HepG2 (cell line): ENCODE measurements at regions not wholly inside any gene's neighbourhood (a gene's known extent, or its start where the extent isn't known, plus 50 kb on each side); places are given as distances from the start of the nearest gene placed in this dataset.

ENCODE experiments used
- ATAC-seq: fragments of 200-7000 bp; cut with Tn5 transposase; 3 replicates; pipeline ENCODE4 v1.9.1; 2020; ENCODE audit warnings: mild to moderate bottlenecking, moderate library complexity
- BruUV-seq: library from RNA; stranded (reverse); fragments of 400-500 nt; replicated peaks from 2 replicates; lab custom pipeline; 2021; lab: Mats Ljungman, UMichigan
- CTCF ChIA-PET: fragments of 300-600 bp; formaldehyde crosslinking; extraction: SDS; loops from one replicate; lab custom pipeline; 2021; ENCODE audit warnings: low total read pairs, inconsistent platforms, low intra/inter-chr PET ratio; lab: Yijun Ruan, JAX
- POLR2A ChIA-PET: fragments of 350-600 bp; sonication (Branson Sonifier 250); formaldehyde crosslinking; loops from one replicate; lab custom pipeline; 2020; ENCODE audit warnings: antibody characterized with exemption, inconsistent platforms; lab: Yijun Ruan, JAX
- DNase-seq: peaks from one replicate; pipeline ENCODE4 v3.0.0-alpha.2; 2015; ENCODE audit warnings: low spot score
- FAIRE-seq: peaks from 3 replicates; lab custom pipeline; 2011; peaks lifted over from hg19 to GRCh38; lab: Jason Lieb, UNC
- H2AFZ ChIP-seq: one replicate; pipeline ENCODE4 v1.6.1; 2011; ENCODE audit warnings: low read length, inconsistent platforms
- H3K27ac ChIP-seq: fragments of 300-600 bp; 3 replicates; pipeline ENCODE4 v1.8.0; 2011; ENCODE audit warnings: mixed run types, mild to moderate bottlenecking, mixed read lengths, low read length, inconsistent platforms; ENCODE audit not compliant: insufficient read depth; ENCODE audit errors: extremely low read length
- H3K27me3 ChIP-seq, 2 experiments: fragments of 200-600 bp in 1 of 2; 2 replicates in 1 of 2; 3 replicates in 1 of 2; pipeline versions ENCODE4 v1.6.0 to v1.8.0; 2011; ENCODE audit warnings: low read length in 2 of 2, mild to moderate bottlenecking in 2 of 2, moderate library complexity in 2 of 2, inconsistent platforms in 1 of 2; ENCODE audit not compliant: insufficient read depth in 2 of 2, control insufficient read depth in 1 of 2
- H3K36me3 ChIP-seq, 2 experiments: fragments of 200-600 bp in 1 of 2; replicated peaks in 1 of 2; 2 replicates in 1 of 2; 3 replicates in 1 of 2; pipeline versions ENCODE4 v1.5.1 to v1.8.0; 2011; ENCODE audit warnings: low read length in 2 of 2, inconsistent platforms in 1 of 2; ENCODE audit not compliant: insufficient read depth in 2 of 2, control insufficient read depth in 1 of 2
- H3K4me1 ChIP-seq: 2 replicates; pipeline ENCODE4 v1.5.1; 2012; ENCODE audit warnings: low read length, inconsistent platforms; ENCODE audit not compliant: insufficient read depth
- H3K4me2 ChIP-seq: 2 replicates; pipeline ENCODE4 v1.6.0; 2011; ENCODE audit warnings: low read depth, low read length, inconsistent platforms
- H3K4me3 ChIP-seq, 3 experiments: fragments of 200-600 bp in 1 of 3; sonication (generic), shearing (Covaris generic) in 1 of 3; replicated peaks in 1 of 3; 2 replicates each; pipeline ENCODE4 v1.5.1; 2011 to 2016; ENCODE audit warnings: low read length in 3 of 3, inconsistent platforms in 2 of 3, low read depth in 2 of 3, mild to moderate bottlenecking in 2 of 3, control low read depth in 1 of 3, mixed read lengths in 1 of 3; ENCODE audit not compliant: insufficient read depth in 1 of 3
- H3K79me2 ChIP-seq: one replicate; pipeline ENCODE4 v1.6.1; 2011; ENCODE audit warnings: low read length, inconsistent platforms; ENCODE audit not compliant: insufficient read depth
- H3K9ac ChIP-seq: 2 replicates; pipeline ENCODE4 v1.6.0; 2011; ENCODE audit warnings: mild to moderate bottlenecking, low read depth, low read length, inconsistent platforms; ENCODE audit not compliant: insufficient read depth
- H3K9me3 ChIP-seq: 2 replicates; pipeline ENCODE4 v1.5.1; 2012; ENCODE audit warnings: mild to moderate bottlenecking, low read length
- H4K20me1 ChIP-seq: 2 replicates; pipeline ENCODE4 v1.6.0; 2011; ENCODE audit warnings: inconsistent platforms, mild to moderate bottlenecking, low read length, moderate library complexity; ENCODE audit not compliant: insufficient read depth
- EED ChIP-seq: sonication (generic); formaldehyde crosslinking; IDR thresholded peaks from 2 replicates; pipeline ENCODE4 v1.5.0; 2020; ENCODE audit warnings: mild to moderate bottlenecking, missing genetic modification reagents
- FOXM1 ChIP-seq: sonication (generic); formaldehyde crosslinking; IDR thresholded peaks from 2 replicates; pipeline ENCODE4 v1.5.0; 2020; ENCODE audit warnings: missing genetic modification reagents
- GATAD1 ChIP-seq: IDR thresholded peaks from 2 replicates; pipeline ENCODE4 v1.6.1; 2016; ENCODE audit warnings: missing genetic modification reagents, missing compliant biosample characterization
- KDM3A ChIP-seq: IDR thresholded peaks from 2 replicates; pipeline ENCODE4 v1.6.1; 2018; ENCODE audit warnings: low read depth, missing compliant biosample characterization
- MBD4 ChIP-seq: IDR thresholded peaks from 2 replicates; pipeline ENCODE4 v1.6.1; 2012; ENCODE audit warnings: low read length, inconsistent platforms, borderline replicate concordance
- PHF8 ChIP-seq: sonication (generic); formaldehyde crosslinking; IDR thresholded peaks from 2 replicates; pipeline ENCODE4 v1.5.0; 2020; ENCODE audit warnings: missing genetic modification reagents
- RARG ChIP-seq: sonication (generic); formaldehyde crosslinking; IDR thresholded peaks from 2 replicates; pipeline ENCODE4 v1.4.0; 2020; ENCODE audit warnings: low read depth, mild to moderate bottlenecking, missing genetic modification reagents
- RFX1 ChIP-seq: fragments of 450-650 bp; IDR thresholded peaks from 2 replicates; pipeline ENCODE4 v1.6.1; 2017
- RXRB ChIP-seq: IDR thresholded peaks from 2 replicates; pipeline ENCODE4 v1.6.1; 2016; ENCODE audit warnings: borderline replicate concordance, missing genetic modification reagents, missing compliant biosample characterization
- TAF15 ChIP-seq: fragments of 200-400 bp; formaldehyde crosslinking; IDR thresholded peaks from one replicate; pipeline ENCODE4 v1.6.1; 2018; ENCODE audit warnings: mild to moderate bottlenecking, low read depth, low read length; ENCODE audit not compliant: poor library complexity, severe bottlenecking
- TARDBP ChIP-seq: sonication (generic); formaldehyde crosslinking; IDR thresholded peaks from 2 replicates; pipeline ENCODE4 v1.8.0; 2022; ENCODE audit warnings: mild to moderate bottlenecking, missing genetic modification reagents
- TOPORS ChIP-seq: sonication (generic); formaldehyde crosslinking; IDR thresholded peaks from 2 replicates; pipeline ENCODE4 v1.8.0; 2023; ENCODE audit warnings: mild to moderate bottlenecking, missing genetic modification reagents
- ZFP62 ChIP-seq: sonication (generic); formaldehyde crosslinking; IDR thresholded peaks from 2 replicates; pipeline ENCODE4 v1.4.0; 2020; ENCODE audit warnings: missing genetic modification reagents
- ZNF441 ChIP-seq: sonication (generic); formaldehyde crosslinking; IDR thresholded peaks from 2 replicates; pipeline ENCODE4 v1.7.0; 2021; ENCODE audit warnings: missing genetic modification reagents, borderline replicate concordance
- ZNF629 ChIP-seq: sonication (generic); formaldehyde crosslinking; conservative IDR thresholded peaks from 2 replicates; pipeline ENCODE4 v1.5.0; 2020; ENCODE audit warnings: missing genetic modification reagents
- WGBS: methylation state at CpG from one replicate; pipeline ENCODE4 v1.1.6; 2017; ENCODE audit warnings: low lambda C conversion rate; 5-methylcytosine and 5-hydroxymethylcytosine counted together
- in situ Hi-C: cut with HindIII; loops from 2 replicates; pipeline ENCODE4 v1.10.0; 2017; ENCODE audit warnings: low pct_unique_long_range_greater_than_20kb; ENCODE audit not compliant: extremely low pct_ligation_motif_present
- intact Hi-C: fragments of 100-400 bp; cut with micrococcal nuclease; formaldehyde crosslinking; loops from one replicate; pipeline ENCODE4 v1.10.0; 2022; ENCODE audit not compliant: unreplicated experiment
- TF ChIP-seq, protein P1 (sequence below), 2 experiments: IDR thresholded peaks; 2 replicates each; pipeline ENCODE4 v1.6.1; 2011 to 2012; ENCODE audit warnings: low read length in 2 of 2, borderline replicate concordance in 1 of 2, low read depth in 1 of 2, mild to moderate bottlenecking in 1 of 2, moderate library complexity in 1 of 2
- TF ChIP-seq, protein P2 (sequence below): IDR thresholded peaks from 2 replicates; pipeline ENCODE4 v1.6.1; 2016; ENCODE audit warnings: control low read depth
- TF ChIP-seq, protein P3 (sequence below): sonication (generic); formaldehyde crosslinking; IDR thresholded peaks from 2 replicates; pipeline ENCODE4 v1.5.0; 2020; ENCODE audit warnings: mild to moderate bottlenecking, missing genetic modification reagents, moderate library complexity
- TF ChIP-seq, protein P4 (sequence below): sonication (generic); formaldehyde crosslinking; conservative IDR thresholded peaks from 2 replicates; pipeline ENCODE4 v1.8.0; 2022; ENCODE audit warnings: low read depth, missing genetic modification reagents

DNA sequence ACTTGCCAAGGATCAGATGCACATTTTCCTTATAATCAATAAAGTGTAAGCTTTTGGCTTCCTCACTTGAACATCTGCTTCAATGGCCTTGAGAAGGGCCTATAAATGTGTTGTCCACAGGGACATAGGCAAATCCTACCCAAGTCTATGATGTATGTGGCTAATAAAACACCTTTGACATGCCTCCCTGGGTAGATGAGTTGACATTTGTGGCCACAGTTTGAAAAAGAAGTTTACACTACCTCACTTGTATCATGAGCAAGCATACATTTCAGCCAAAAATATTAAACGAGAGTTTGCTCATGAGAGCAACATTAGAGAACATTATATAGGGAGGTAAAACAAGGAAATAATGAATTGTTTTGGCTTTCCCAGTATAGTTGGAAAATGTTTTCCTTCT, 1067.7 kb downstream of the C4orf33 start:
- Histone ChIP-seq H3K27ac (no peak overlapping the region), H3K9ac (no peak overlapping the region), H3K27me3 (no peaks in the 10 kb centered on the region), H3K36me3 (no peaks in the 10 kb centered on the region), H4K20me1 (no peaks in the 10 kb centered on the region), H3K79me2 (no peaks in the 10 kb centered on the region), H3K4me2 (no peak overlapping the region), H3K4me3 (no peak overlapping the region), H3K9me3 (no peaks in the 10 kb centered on the region), H3K4me1 (no peaks in the 10 kb centered on the region), H2AFZ (no peak overlapping the region)
- intact Hi-C loops (no loop called here), in situ Hi-C loops (no loop called here)
- WGBS: 3% methylated on average over 1 of the region's 1 CpG
- BruUV-seq: no TSS peak
- FAIRE-seq (no peak), ATAC-seq (no peak), DNase-seq (no peak)
- POLR2A ChIA-PET: no interaction called here
- CTCF ChIA-PET: no interaction called here
- TF ChIP-seq, protein P1, sequence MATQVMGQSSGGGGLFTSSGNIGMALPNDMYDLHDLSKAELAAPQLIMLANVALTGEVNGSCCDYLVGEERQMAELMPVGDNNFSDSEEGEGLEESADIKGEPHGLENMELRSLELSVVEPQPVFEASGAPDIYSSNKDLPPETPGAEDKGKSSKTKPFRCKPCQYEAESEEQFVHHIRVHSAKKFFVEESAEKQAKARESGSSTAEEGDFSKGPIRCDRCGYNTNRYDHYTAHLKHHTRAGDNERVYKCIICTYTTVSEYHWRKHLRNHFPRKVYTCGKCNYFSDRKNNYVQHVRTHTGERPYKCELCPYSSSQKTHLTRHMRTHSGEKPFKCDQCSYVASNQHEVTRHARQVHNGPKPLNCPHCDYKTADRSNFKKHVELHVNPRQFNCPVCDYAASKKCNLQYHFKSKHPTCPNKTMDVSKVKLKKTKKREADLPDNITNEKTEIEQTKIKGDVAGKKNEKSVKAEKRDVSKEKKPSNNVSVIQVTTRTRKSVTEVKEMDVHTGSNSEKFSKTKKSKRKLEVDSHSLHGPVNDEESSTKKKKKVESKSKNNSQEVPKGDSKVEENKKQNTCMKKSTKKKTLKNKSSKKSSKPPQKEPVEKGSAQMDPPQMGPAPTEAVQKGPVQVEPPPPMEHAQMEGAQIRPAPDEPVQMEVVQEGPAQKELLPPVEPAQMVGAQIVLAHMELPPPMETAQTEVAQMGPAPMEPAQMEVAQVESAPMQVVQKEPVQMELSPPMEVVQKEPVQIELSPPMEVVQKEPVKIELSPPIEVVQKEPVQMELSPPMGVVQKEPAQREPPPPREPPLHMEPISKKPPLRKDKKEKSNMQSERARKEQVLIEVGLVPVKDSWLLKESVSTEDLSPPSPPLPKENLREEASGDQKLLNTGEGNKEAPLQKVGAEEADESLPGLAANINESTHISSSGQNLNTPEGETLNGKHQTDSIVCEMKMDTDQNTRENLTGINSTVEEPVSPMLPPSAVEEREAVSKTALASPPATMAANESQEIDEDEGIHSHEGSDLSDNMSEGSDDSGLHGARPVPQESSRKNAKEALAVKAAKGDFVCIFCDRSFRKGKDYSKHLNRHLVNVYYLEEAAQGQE (IDR thresholded peaks at IDR 0.05; ENCODE audit: borderline replicate concordance in 1 of 2, low read depth in 1 of 2, low read length in 2 of 2): no peak
- TF ChIP-seq EED (CRISPR knock-in tag): no peak
- TF ChIP-seq, protein P2, sequence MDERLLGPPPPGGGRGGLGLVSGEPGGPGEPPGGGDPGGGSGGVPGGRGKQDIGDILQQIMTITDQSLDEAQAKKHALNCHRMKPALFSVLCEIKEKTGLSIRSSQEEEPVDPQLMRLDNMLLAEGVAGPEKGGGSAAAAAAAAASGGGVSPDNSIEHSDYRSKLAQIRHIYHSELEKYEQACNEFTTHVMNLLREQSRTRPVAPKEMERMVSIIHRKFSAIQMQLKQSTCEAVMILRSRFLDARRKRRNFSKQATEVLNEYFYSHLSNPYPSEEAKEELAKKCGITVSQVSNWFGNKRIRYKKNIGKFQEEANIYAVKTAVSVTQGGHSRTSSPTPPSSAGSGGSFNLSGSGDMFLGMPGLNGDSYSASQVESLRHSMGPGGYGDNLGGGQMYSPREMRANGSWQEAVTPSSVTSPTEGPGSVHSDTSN (CRISPR knock-in tag): no peak
- TF ChIP-seq TOPORS (CRISPR knock-in tag): no peak
- no peak for TF ChIP-seq RARG (CRISPR knock-in tag)
- no peak for TF ChIP-seq FOXM1 (CRISPR knock-in tag)
- no peak for TF ChIP-seq TAF15
- no peak for TF ChIP-seq ZNF629 (CRISPR knock-in tag)
- no peak for TF ChIP-seq GATAD1 (CRISPR knock-in tag)
- no peak for TF ChIP-seq KDM3A
- TF ChIP-seq, protein P3, sequence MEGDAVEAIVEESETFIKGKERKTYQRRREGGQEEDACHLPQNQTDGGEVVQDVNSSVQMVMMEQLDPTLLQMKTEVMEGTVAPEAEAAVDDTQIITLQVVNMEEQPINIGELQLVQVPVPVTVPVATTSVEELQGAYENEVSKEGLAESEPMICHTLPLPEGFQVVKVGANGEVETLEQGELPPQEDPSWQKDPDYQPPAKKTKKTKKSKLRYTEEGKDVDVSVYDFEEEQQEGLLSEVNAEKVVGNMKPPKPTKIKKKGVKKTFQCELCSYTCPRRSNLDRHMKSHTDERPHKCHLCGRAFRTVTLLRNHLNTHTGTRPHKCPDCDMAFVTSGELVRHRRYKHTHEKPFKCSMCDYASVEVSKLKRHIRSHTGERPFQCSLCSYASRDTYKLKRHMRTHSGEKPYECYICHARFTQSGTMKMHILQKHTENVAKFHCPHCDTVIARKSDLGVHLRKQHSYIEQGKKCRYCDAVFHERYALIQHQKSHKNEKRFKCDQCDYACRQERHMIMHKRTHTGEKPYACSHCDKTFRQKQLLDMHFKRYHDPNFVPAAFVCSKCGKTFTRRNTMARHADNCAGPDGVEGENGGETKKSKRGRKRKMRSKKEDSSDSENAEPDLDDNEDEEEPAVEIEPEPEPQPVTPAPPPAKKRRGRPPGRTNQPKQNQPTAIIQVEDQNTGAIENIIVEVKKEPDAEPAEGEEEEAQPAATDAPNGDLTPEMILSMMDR (CRISPR knock-in tag): no peak
- TF ChIP-seq ZNF441 (CRISPR knock-in tag): no peak
- no peak for TF ChIP-seq TARDBP
- TF ChIP-seq MBD4: no peak
- TF ChIP-seq PHF8 (CRISPR knock-in tag): no peak
- TF ChIP-seq RFX1: no peak
- TF ChIP-seq RXRB: no peak
- TF ChIP-seq, protein P4, sequence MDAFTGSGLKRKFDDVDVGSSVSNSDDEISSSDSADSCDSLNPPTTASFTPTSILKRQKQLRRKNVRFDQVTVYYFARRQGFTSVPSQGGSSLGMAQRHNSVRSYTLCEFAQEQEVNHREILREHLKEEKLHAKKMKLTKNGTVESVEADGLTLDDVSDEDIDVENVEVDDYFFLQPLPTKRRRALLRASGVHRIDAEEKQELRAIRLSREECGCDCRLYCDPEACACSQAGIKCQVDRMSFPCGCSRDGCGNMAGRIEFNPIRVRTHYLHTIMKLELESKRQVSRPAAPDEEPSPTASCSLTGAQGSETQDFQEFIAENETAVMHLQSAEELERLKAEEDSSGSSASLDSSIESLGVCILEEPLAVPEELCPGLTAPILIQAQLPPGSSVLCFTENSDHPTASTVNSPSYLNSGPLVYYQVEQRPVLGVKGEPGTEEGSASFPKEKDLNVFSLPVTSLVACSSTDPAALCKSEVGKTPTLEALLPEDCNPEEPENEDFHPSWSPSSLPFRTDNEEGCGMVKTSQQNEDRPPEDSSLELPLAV (CRISPR knock-in tag): no peak
- TF ChIP-seq ZFP62 (CRISPR knock-in tag): no peak
